Neural cell (in vitro differentiated cells): ENCODE measurements at regions not wholly inside any gene's neighbourhood (a gene's known extent, or its start where the extent isn't known, plus 50 kb on each side); places are given as distances from the start of the nearest gene placed in this dataset.

Experiments used
- EP300 ChIP-seq: fragments of 450-650 bp; conservative IDR thresholded peaks from 2 replicates; pipeline ENCODE4 v1.6.1; 2014; ENCODE audit warnings: antibody characterized with exemption, mild to moderate bottlenecking, moderate library complexity; ENCODE audit not compliant: poor library complexity, severe bottlenecking
- RAD21 ChIP-seq: fragments of 450-650 bp; conservative IDR thresholded peaks from 2 replicates; pipeline ENCODE4 v1.6.1; 2014; ENCODE audit warnings: antibody characterized with exemption, mild to moderate bottlenecking, moderate library complexity
- TF ChIP-seq, protein P1 (sequence below): fragments of 450-650 bp; IDR thresholded peaks from 2 replicates; pipeline ENCODE4 v1.5.1; 2014; ENCODE audit warnings: antibody characterized with exemption, mild to moderate bottlenecking, moderate library complexity; ENCODE audit not compliant: poor library complexity, severe bottlenecking
- TF ChIP-seq, protein P2 (sequence below): IDR thresholded peaks from 2 replicates; pipeline ENCODE4 v1.6.1; 2012; ENCODE audit warnings: borderline replicate concordance

DNA sequence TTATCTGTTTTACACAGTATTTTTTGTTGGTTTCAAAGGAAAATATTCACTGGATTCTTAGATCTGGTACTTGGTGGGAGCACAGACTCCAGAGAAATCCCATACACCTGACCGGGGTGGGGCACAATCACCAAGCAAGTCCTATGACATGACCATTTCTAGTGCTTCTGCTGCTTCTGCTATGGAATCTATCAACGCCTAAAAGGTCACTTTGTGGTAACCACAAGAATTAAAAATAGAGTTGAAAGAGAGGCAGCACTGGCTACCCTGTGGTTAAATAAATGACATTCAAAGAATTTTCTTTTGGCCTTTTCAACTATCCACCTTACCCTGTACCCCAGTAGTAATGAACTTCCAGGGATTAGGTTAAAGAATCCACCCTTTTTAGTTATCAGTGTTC is 329.9 kb upstream of the VWC2 start:
- TF ChIP-seq EP300 = no peak
- TF ChIP-seq, protein P1, sequence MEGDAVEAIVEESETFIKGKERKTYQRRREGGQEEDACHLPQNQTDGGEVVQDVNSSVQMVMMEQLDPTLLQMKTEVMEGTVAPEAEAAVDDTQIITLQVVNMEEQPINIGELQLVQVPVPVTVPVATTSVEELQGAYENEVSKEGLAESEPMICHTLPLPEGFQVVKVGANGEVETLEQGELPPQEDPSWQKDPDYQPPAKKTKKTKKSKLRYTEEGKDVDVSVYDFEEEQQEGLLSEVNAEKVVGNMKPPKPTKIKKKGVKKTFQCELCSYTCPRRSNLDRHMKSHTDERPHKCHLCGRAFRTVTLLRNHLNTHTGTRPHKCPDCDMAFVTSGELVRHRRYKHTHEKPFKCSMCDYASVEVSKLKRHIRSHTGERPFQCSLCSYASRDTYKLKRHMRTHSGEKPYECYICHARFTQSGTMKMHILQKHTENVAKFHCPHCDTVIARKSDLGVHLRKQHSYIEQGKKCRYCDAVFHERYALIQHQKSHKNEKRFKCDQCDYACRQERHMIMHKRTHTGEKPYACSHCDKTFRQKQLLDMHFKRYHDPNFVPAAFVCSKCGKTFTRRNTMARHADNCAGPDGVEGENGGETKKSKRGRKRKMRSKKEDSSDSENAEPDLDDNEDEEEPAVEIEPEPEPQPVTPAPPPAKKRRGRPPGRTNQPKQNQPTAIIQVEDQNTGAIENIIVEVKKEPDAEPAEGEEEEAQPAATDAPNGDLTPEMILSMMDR = no peak
- TF ChIP-seq, protein P2, sequence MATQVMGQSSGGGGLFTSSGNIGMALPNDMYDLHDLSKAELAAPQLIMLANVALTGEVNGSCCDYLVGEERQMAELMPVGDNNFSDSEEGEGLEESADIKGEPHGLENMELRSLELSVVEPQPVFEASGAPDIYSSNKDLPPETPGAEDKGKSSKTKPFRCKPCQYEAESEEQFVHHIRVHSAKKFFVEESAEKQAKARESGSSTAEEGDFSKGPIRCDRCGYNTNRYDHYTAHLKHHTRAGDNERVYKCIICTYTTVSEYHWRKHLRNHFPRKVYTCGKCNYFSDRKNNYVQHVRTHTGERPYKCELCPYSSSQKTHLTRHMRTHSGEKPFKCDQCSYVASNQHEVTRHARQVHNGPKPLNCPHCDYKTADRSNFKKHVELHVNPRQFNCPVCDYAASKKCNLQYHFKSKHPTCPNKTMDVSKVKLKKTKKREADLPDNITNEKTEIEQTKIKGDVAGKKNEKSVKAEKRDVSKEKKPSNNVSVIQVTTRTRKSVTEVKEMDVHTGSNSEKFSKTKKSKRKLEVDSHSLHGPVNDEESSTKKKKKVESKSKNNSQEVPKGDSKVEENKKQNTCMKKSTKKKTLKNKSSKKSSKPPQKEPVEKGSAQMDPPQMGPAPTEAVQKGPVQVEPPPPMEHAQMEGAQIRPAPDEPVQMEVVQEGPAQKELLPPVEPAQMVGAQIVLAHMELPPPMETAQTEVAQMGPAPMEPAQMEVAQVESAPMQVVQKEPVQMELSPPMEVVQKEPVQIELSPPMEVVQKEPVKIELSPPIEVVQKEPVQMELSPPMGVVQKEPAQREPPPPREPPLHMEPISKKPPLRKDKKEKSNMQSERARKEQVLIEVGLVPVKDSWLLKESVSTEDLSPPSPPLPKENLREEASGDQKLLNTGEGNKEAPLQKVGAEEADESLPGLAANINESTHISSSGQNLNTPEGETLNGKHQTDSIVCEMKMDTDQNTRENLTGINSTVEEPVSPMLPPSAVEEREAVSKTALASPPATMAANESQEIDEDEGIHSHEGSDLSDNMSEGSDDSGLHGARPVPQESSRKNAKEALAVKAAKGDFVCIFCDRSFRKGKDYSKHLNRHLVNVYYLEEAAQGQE = no peak
- no peak for TF ChIP-seq RAD21
